ENCODE measurements at regions not wholly inside any gene's neighbourhood (a gene's known extent, or its start where the extent isn't known, plus 50 kb on each side); places are given as distances from the start of the nearest gene placed in this dataset.

- TF ChIP-seq POLR2A (IDR thresholded peaks at IDR 0.05) (no peak), CTCF (IDR thresholded peaks at IDR 0.05) (no peak)
- no peak for DNase-seq (ENCODE audit: low spot score in 2 of 2)
- intact Hi-C loops (cut with DNase I; ENCODE audit: low total_unique reads) = no loop called here
- 46 to 65% methylated on average over 4 of the region's 4 CpGs for WGBS, 2 donors
- H3K4me3 ChIP-seq (ENCODE audit: low read depth, poor library complexity, severe bottlenecking) = no peak overlapping the region
Measured at GRCh38 chr7:4437916-4438315, 244.2 kb upstream of the FOXK1 start.

- no peak for TF ChIP-seq CTCF (IDR thresholded peaks at IDR 0.05)
- DNase-seq (ENCODE audit: low spot score in 2 of 2) = no peak
- intact Hi-C loops (cut with DNase I; ENCODE audit: low total_unique reads) = no loop called here
- no peak overlapping the region for H3K4me3 ChIP-seq (ENCODE audit: low read depth, poor library complexity, severe bottlenecking)
- WGBS, 2 donors = 93 to 94% methylated on average over 1 of the region's 1 CpG
Measured at GRCh38 chr7:4438723-4439245, 243.3 kb upstream of the FOXK1 start.

DNA sequence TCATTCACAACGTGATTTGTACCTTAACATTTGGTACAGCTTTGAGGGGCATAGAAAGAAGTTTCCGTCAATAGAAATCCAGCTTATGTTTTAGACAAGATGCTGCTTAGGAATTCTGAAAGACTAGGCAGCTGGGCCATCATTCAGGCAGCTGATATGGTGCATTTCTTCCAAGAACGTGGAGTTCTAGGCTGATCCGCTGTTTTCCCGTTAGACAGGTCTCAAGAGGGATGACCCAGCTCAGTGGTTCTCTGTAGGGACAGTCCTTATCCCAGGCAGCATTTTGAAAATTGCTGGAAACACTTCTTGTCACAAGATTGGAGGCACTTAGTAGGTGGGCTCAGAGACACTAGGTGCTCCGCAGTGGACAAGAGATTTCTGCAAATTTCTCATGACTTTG is 242.7 kb upstream of the FOXK1 start:
- intact Hi-C loops (cut with DNase I; ENCODE audit: low total_unique reads) = no loop called here
- TF ChIP-seq CTCF (IDR thresholded peaks at IDR 0.05) (no peak), POLR2A (IDR thresholded peaks at IDR 0.05) (no peak)
- 68 to 80% methylated on average over 6 of the region's 6 CpGs for WGBS, 2 donors
- DNase-seq (ENCODE audit: low spot score in 2 of 2) = no peak
- H3K4me3 ChIP-seq (ENCODE audit: low read depth, poor library complexity, severe bottlenecking) = no peak overlapping the region

DNA sequence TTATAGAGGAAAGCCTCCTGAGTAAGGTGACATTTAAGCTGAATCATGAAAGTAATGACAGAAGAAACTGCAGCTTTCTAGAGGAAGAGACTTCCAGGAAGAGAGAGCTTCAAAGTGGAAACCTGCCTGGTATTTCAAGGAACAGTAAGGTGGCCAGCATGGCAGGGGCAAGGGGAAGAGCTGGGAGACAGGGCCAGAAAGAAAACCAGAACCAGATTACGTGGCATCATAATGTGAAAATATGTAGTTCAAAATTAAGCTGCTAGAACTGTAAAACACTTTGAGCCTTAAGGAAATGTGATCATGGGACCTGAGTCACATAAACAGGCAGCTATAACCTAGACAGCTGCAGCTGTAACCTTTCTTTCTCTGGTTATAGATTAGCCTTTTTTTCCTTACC is 238.0 kb upstream of the FOXK1 start:
- DNase-seq (ENCODE audit: low spot score in 2 of 2) = no peak
- intact Hi-C loops (cut with DNase I; ENCODE audit: low total_unique reads) = no loop called here
- 38 to 62% methylated on average over 1 of the region's 1 CpG for WGBS, 2 donors
- no peak for TF ChIP-seq POLR2A (IDR thresholded peaks at IDR 0.05)
- no peak for TF ChIP-seq CTCF (IDR thresholded peaks at IDR 0.05)
- H3K4me3 ChIP-seq (ENCODE audit: low read depth, poor library complexity, severe bottlenecking) = no peak overlapping the region

DNA sequence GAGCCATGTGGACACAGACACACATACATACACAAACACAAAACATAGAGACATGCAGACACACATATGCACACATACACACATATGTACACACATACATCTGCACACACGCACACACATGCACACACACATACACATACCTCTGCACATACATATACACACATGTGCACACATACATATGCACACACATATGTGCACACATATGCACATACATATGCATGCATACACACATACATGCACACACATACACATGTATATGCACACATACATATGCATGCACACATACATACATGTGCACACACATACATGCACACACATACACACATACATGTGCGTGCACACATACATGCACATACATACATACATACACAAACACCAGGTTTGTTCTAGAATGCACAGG is 236.3 kb upstream of the FOXK1 start:
- intact Hi-C loops (cut with DNase I; ENCODE audit: low total_unique reads) = no loop called here
- no peak for DNase-seq (ENCODE audit: low spot score in 2 of 2)
- TF ChIP-seq POLR2A (IDR thresholded peaks at IDR 0.05) (no peak), CTCF (IDR thresholded peaks at IDR 0.05) (no peak)
- WGBS, 2 donors = 87 to 97% methylated on average over 2 of the region's 2 CpGs
- H3K4me3 ChIP-seq (ENCODE audit: low read depth, poor library complexity, severe bottlenecking) = no peak overlapping the region

- H3K4me3 ChIP-seq (ENCODE audit: low read depth, poor library complexity, severe bottlenecking) = no peak overlapping the region
- DNase-seq (ENCODE audit: low spot score in 2 of 2) = no peak
- intact Hi-C loops (cut with DNase I; ENCODE audit: low total_unique reads) = no loop called here
- WGBS, 2 donors = 91 to 96% methylated on average over 10 of the region's 10 CpGs
- no peak for TF ChIP-seq POLR2A (IDR thresholded peaks at IDR 0.05)
- no peak for TF ChIP-seq CTCF (IDR thresholded peaks at IDR 0.05)
Measured at GRCh38 chr7:4449263-4449662, 232.8 kb upstream of the FOXK1 start.

All from lower leg skin (tissue), 4 donors.